Activated naive CD8-positive, alpha-beta T cell treated with anti-CD3 and anti-CD28 coated beads, Interleukin-2, amount 10 ng/mL, durations not matched to agents 7 days and 5 days (primary cell): ENCODE measurements at regions not wholly inside any gene's neighbourhood (a gene's known extent, or its start where the extent isn't known, plus 50 kb on each side); places are given as distances from the start of the nearest gene placed in this dataset.
"Not testable (repeated sequence)": the region's sequence is repeated elsewhere in the genome, so short reads cannot be mapped to it uniquely, and the experiment has no call there.

Source experiments
- ATAC-seq: fragments of 150-1000 bp; cut with Tn5 transposase; one replicate; pipeline ENCODE4 v1.10.0; 2021; ENCODE audit warnings: low read depth, moderate library complexity
- POLR2A ChIA-PET: fragments of 350-600 bp; sonication (Branson Sonifier 250); formaldehyde crosslinking; loops from one replicate; lab custom pipeline; 2021; ENCODE audit warnings: antibody characterized with exemption; lab: Charles Lee
- DNase-seq: peaks from one replicate; pipeline ENCODE4 v3.0.0; 2021
- H3K27ac Mint-ChIP-seq: one replicate; pipeline ENCODE4 v1.8.0; 2022; ENCODE audit warnings: mild to moderate bottlenecking, mixed read lengths
- H3K27me3 Mint-ChIP-seq: one replicate; pipeline ENCODE4 v1.8.0; 2022; ENCODE audit warnings: mild to moderate bottlenecking, moderate library complexity, mixed read lengths
- H3K36me3 Mint-ChIP-seq: one replicate; pipeline ENCODE4 v1.8.0; 2021; ENCODE audit warnings: mild to moderate bottlenecking, mixed read lengths
- H3K4me1 Mint-ChIP-seq: one replicate; pipeline ENCODE4 v1.8.0; 2021; ENCODE audit warnings: mixed read lengths
- H3K4me3 Mint-ChIP-seq: one replicate; pipeline ENCODE4 v1.8.0; 2022; ENCODE audit warnings: mild to moderate bottlenecking, moderate library complexity, mixed read lengths
- H3K9me3 Mint-ChIP-seq: one replicate; pipeline ENCODE4 v1.8.0; 2021; ENCODE audit warnings: mixed read lengths

DNA sequence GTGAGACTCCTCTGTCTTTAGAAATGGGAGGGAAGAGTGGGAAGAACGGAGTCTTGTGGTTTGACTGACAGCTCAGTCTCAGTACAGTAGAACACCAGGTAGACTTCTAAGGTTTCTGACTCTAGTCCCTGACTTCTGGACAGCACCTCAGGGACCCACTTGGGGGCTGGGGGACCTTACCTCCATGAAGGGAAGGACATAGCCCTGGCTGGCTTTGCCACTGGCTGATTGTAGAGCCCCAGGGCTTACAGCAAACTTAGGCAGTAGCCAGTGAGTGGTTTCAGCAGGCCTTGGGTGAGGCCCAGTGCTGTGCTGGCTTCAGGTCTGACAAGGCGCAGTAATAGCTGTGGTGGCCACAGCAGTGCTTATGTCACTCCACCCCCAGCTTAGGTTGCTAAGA lies 290.0 kb upstream of the PRR16 start:
- Mint-ChIP-seq H3K27me3 (no peaks in the 10 kb centered on the region), H3K9me3 (no peaks in the 10 kb centered on the region), H3K4me3 (no peak overlapping the region), H3K27ac (no peak overlapping the region), H3K36me3 (no peaks in the 10 kb centered on the region), H3K4me1 (no peaks in the 10 kb centered on the region)
- POLR2A ChIA-PET, result no interaction called here
- no peak for ATAC-seq
- no peak for DNase-seq

DNA sequence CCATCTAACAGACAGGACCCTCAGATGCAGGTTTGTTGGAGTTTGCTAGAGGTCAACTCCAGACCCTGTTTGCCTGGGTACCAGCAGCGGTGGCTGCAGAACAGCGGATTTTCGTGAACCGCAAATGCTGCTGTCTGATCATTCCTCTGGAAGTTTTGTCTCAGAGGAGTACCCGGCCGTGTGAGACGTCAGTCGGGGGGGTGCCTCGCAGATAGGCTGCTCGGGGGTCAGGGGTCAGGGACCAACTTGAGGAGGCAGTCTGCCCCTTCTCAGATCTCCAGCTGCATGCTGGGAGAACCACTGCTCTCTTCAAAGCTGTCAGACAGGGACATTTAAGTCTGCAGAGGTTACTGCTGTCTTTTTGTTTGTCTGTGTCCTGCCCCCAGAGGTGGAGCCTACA lies 282.9 kb upstream of the PRR16 start:
- DNase-seq, H3K27ac Mint-ChIP-seq, H3K36me3 Mint-ChIP-seq, H3K4me3 Mint-ChIP-seq, POLR2A ChIA-PET, H3K27me3 Mint-ChIP-seq, H3K4me1 Mint-ChIP-seq, ATAC-seq, H3K9me3 Mint-ChIP-seq: not testable (repeated sequence)

DNA sequence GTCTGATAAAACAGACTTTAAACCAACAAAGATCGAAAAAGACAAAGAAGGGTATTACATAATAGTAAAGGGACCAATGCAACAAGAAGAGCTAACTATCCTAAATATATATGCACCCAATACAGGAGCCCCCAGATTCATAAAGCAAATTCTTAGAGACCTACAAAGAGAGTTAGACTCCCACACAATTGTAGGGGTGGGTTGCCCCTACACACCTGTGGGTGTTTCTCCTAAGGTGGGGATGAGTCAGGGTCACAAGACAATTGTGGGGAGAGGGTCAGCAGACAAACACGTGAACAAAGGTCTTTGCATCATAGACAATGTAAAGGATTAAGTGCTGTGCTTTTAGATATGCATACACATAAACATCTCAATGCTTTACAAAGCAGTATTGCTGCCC lies 269.4 kb upstream of the PRR16 start:
- H3K27me3 Mint-ChIP-seq, H3K27ac Mint-ChIP-seq, ATAC-seq, H3K36me3 Mint-ChIP-seq, H3K9me3 Mint-ChIP-seq, POLR2A ChIA-PET, H3K4me3 Mint-ChIP-seq, DNase-seq, H3K4me1 Mint-ChIP-seq: not testable (repeated sequence)

DNA sequence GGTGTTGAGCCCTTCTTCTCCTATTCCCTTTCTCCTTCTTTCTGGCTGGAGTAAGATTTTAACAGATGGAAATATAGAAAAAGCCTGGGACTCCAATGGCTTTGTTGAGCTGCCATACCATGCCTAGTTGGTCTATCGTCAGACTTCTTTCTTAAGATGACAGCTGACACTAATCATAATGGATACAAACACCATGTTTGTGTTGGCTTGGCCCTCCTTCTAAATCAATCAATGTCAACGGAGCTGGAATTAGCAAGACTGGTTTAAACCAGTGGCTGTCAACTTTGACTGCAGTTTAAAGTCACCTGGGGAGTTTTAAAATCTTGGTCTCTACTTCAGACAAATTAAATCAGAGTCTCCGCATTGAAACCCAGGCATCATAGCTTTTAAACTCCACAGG lies 264.5 kb upstream of the PRR16 start:
- H3K27ac Mint-ChIP-seq, result no peak overlapping the region
- DNase-seq (no peak), ATAC-seq (no peak)
- H3K4me1 Mint-ChIP-seq, result no peaks in the 10 kb centered on the region
- POLR2A ChIA-PET, result no interaction called here
- H3K27me3 Mint-ChIP-seq, result no peaks in the 10 kb centered on the region
- peaks cover 2% of the 10 kb centered on the region for H3K9me3 Mint-ChIP-seq
- no peaks in the 10 kb centered on the region for H3K36me3 Mint-ChIP-seq
- H3K4me3 Mint-ChIP-seq, result no peak overlapping the region

DNA sequence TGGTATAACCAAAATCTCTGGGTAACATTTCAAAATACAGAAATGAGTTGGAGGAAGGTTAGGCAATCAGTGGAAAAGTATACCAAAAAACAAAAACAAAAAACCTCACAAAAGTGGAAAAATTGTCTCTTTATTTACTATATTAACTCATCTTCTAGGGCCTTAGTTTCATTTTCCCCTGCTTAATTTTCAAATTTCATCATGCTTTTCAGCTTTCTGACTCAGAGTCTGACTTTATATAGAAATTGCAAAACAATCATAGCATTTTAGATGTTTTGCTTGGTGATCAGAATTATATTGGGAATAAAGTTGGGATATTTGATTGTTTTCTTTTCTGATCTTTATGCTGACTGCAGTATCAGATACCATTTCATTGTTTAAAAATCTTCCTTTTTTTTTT lies 257.0 kb upstream of the PRR16 start:
- H3K4me1 Mint-ChIP-seq, result no peaks in the 10 kb centered on the region
- no peaks in the 10 kb centered on the region for H3K36me3 Mint-ChIP-seq
- no peak for DNase-seq
- no peak overlapping the region for H3K27ac Mint-ChIP-seq
- no peaks in the 10 kb centered on the region for H3K27me3 Mint-ChIP-seq
- POLR2A ChIA-PET, result no interaction called here
- H3K9me3 Mint-ChIP-seq, result no peaks in the 10 kb centered on the region
- ATAC-seq, result no peak
- no peak overlapping the region for H3K4me3 Mint-ChIP-seq

DNA sequence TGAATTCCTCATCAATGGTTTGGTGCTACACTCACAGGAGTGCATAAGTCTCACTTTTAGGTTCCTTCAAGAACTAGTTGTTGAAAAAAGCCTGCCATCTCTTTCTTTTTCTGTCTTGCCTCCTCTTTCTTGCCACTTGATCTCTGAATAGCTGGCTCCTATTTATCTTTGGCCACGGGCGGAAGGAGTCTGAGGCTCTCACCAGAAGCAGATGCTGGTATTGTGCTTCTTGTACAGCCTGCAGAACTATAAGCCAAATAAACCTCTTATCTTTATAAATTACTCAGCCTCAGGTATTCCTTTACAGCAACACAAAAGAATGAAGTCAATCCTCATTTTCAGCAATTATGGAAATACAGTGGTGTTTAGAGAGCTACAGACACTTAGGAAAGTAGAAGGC lies 247.1 kb upstream of the PRR16 start:
- POLR2A ChIA-PET, result no interaction called here
- DNase-seq (no peak), ATAC-seq (no peak)
- Mint-ChIP-seq H3K4me1 (no peaks in the 10 kb centered on the region), H3K27me3 (no peaks in the 10 kb centered on the region), H3K36me3 (no peaks in the 10 kb centered on the region), H3K27ac (no peak overlapping the region), H3K4me3 (no peak overlapping the region), H3K9me3 (peaks cover 2% of the 10 kb centered on the region)

DNA sequence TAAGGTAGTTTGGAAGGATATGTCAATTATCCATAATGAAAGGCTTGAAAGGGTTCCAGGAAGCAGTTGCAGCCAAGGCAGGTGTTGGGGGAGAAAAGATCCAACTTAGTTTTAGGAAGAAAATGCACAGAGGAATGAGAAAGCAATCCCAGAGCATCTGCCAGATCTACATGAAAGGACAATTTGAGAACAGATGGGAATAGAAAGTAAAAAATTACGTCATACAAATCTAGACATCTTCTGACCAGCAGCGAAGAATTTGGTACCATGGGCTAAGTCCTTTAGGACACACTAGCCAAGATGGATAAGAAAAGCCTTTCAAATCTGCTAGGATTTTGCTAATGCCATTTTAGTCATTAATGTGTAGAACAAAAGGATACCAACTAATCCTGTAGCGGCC lies 244.1 kb upstream of the PRR16 start:
- Mint-ChIP-seq H3K27me3 (no peaks in the 10 kb centered on the region), H3K4me3 (no peak overlapping the region), H3K4me1 (no peaks in the 10 kb centered on the region), H3K27ac (no peak overlapping the region), H3K36me3 (no peaks in the 10 kb centered on the region), H3K9me3 (no peaks in the 10 kb centered on the region)
- POLR2A ChIA-PET, result no interaction called here
- no peak for DNase-seq
- no peak for ATAC-seq

DNA sequence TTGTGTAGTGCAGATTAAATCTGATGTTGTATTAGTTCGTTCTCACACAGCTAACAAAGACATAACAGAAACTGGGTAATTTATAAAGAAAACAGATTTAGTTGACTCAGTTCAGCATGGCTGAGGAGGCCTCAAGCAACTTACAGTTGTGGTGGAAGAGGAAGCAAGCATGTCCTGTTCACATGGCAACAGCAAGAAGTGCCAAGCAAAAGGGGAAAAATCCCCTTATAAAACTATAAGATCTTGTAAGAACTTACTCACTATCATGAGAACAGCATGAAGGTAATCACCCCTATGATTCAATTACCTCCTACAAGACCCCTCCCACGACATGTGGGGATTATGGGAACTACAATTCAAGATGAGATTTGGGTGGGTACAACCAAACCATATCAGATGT lies 238.6 kb upstream of the PRR16 start:
- Mint-ChIP-seq H3K4me3 (no peak overlapping the region), H3K9me3 (no peaks in the 10 kb centered on the region), H3K27ac (no peak overlapping the region), H3K4me1 (no peaks in the 10 kb centered on the region), H3K27me3 (no peaks in the 10 kb centered on the region), H3K36me3 (no peaks in the 10 kb centered on the region)
- DNase-seq (no peak), ATAC-seq (no peak)
- POLR2A ChIA-PET, result no interaction called here

DNA sequence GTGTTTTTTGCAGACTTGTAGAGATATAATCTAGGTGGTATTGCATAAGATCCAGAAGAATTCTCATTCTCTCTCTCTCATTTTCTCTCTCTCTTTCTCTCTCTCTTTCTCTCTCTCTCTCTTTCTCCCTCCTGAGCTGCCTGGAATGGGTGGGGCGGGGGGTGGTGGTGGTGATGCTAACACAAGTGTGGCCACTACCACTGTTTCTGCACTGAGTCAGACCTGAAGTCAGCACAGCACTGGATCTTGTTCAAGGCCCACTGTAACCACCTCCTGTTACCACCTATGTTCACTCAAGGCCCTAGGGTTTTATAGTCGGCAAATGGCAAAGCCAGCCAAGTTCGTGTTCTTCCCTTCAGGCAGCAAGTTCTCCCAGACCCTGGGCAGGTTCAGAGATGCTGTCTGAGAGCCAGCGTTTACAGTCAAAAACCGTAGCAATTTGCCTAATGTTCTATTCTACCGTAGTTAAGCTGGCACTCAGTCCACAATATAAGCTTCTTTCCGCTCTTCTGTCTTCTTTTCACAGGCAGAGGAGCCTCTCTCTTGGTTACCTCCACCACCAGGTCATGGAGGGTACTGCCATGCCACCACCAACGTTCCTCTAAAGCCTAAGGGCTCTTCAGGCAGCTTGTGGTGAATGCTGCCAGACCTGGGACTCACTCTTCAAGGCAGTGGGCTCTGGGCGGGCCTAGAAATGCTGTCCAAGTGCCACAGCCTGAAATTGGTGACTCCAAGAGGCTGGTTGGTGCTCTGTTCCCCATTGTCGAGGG lies 235.7 kb upstream of the PRR16 start:
- no peak overlapping the region for H3K27ac Mint-ChIP-seq
- DNase-seq (no peak), ATAC-seq (no peak)
- H3K36me3 Mint-ChIP-seq, result no peaks in the 10 kb centered on the region
- no peaks in the 10 kb centered on the region for H3K9me3 Mint-ChIP-seq
- no peaks in the 10 kb centered on the region for H3K4me1 Mint-ChIP-seq
- no peak overlapping the region for H3K4me3 Mint-ChIP-seq
- POLR2A ChIA-PET, result no interaction called here
- H3K27me3 Mint-ChIP-seq, result no peaks in the 10 kb centered on the region

DNA sequence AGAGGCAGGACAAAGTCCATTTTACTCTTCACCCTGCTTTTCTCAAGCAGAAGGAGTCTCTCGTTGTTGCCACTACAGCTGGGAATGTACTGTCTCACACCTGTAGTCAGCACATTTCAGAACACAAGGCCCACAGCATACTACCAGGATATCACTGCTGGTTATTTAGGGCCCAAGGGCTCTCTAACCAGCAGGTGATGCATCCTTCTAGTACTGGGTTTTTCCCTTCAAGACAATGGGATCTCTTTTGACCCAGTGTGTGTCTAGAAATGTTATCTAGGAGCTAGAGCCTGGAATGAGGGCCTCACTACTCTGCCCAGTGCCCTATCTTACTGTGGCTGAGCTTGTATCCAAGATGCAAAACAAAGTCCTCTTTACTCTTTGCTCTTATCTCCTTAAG lies 235.1 kb upstream of the PRR16 start:
- H3K4me3 Mint-ChIP-seq, result no peak overlapping the region

DNA sequence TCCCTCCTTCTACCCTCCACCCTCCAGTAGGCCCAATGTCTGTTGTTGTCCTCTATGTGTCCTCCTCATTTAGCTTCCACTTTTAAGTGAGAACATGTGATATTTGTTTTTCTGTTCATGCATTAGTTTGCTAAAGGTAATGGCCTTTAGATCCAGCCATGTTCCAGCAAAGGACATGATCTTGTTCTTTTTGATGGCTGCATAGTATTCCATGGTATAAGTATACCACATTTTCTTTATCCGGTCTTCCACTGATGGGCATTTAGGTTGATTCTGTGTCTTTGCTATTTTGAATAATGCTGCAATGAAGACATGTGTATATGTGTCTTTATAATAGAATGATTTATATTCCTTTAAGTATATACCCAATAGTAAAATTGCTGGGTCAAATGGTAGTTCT lies 232.5 kb upstream of the PRR16 start:
- Mint-ChIP-seq H3K4me3 (no peak overlapping the region), H3K9me3 (peaks cover 1% of the 10 kb centered on the region), H3K27ac (no peak overlapping the region), H3K36me3 (no peaks in the 10 kb centered on the region), H3K4me1 (no peaks in the 10 kb centered on the region), H3K27me3 (no peaks in the 10 kb centered on the region)
- DNase-seq, result no peak
- POLR2A ChIA-PET, result no interaction called here
- ATAC-seq, result no peak

More for the DNA sequence above, 235.1 kb upstream of the PRR16 start:
- Mint-ChIP-seq H3K27ac (no peak overlapping the region), H3K9me3 (no peaks in the 10 kb centered on the region), H3K27me3 (no peaks in the 10 kb centered on the region), H3K36me3 (no peaks in the 10 kb centered on the region), H3K4me1 (no peaks in the 10 kb centered on the region)
- POLR2A ChIA-PET, result no interaction called here
- no peak for DNase-seq
- ATAC-seq, result no peak

DNA sequence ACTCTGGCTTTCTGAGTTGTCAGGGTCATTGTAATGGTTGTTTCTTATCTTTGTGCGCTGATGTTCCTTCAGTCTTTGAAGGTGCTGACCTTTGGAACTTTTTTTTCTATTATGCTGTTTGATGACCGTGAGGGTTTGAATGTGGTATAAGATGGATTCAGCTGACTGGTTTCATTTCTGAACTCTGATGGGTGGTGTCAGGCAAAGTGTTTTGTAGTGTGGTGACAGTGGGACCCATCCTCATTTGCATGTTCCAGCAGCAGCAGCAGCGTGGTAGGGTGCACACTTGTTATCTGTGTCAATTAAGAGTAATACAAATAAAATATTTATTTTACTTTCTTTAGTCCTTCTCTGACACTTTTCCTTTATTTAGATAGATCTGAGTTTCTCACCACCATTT lies 227.7 kb upstream of the PRR16 start:
- DNase-seq, result no peak
- Mint-ChIP-seq H3K36me3 (no peaks in the 10 kb centered on the region), H3K27ac (no peak overlapping the region), H3K4me1 (no peaks in the 10 kb centered on the region), H3K27me3 (no peaks in the 10 kb centered on the region), H3K9me3 (peaks cover 3% of the 10 kb centered on the region), H3K4me3 (no peak overlapping the region)
- POLR2A ChIA-PET, result no interaction called here
- no peak for ATAC-seq

DNA sequence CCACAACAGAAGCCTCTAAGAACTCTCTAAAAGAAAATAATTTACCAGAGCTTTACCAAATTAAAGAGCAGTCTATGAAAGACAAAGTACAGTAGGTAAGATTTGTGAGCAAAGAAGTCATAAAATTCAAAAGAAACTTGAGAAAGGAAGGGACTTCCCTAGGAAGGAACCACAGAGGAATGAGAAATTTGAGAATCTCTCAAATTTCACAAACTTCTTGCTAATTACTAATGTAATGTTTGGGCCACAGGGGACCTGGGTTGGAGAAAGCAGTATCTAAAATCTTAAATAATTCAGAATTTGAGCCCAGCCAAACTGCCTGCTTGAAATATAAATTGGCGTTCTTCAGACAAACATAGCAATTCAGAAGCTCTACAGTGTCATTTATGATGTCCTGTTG lies 225.0 kb upstream of the PRR16 start:
- DNase-seq, result no peak
- POLR2A ChIA-PET, result no interaction called here
- H3K4me3 Mint-ChIP-seq, result no peak overlapping the region
- H3K27ac Mint-ChIP-seq, result no peak overlapping the region
- H3K4me1 Mint-ChIP-seq, result no peaks in the 10 kb centered on the region
- no peaks in the 10 kb centered on the region for H3K27me3 Mint-ChIP-seq
- H3K36me3 Mint-ChIP-seq, result no peaks in the 10 kb centered on the region
- peaks cover 3% of the 10 kb centered on the region for H3K9me3 Mint-ChIP-seq
- ATAC-seq, result no peak

DNA sequence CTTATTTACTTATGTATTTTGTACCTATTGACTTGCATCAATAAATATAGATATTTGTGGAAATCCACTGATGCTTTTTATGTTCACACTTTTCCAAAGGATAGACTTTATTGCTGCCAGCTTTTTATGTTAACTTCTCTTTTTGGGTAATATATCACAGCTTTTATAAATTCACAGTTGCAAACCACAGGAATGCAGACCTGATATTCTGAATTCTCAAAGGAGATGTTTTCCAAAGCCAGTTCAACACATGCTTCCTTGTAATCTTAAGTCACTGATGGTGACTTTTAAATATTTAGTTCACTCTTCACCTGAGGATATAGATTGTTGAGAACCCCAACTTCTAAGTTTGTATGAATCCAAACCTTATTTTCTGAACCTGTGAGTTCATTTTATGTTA lies 223.4 kb upstream of the PRR16 start:
- no peaks in the 10 kb centered on the region for H3K36me3 Mint-ChIP-seq
- no peak overlapping the region for H3K27ac Mint-ChIP-seq
- H3K27me3 Mint-ChIP-seq, result no peaks in the 10 kb centered on the region
- H3K4me3 Mint-ChIP-seq, result no peak overlapping the region
- H3K4me1 Mint-ChIP-seq, result no peaks in the 10 kb centered on the region
- DNase-seq (no peak), ATAC-seq (no peak)
- peaks cover 3% of the 10 kb centered on the region for H3K9me3 Mint-ChIP-seq
- POLR2A ChIA-PET, result no interaction called here

DNA sequence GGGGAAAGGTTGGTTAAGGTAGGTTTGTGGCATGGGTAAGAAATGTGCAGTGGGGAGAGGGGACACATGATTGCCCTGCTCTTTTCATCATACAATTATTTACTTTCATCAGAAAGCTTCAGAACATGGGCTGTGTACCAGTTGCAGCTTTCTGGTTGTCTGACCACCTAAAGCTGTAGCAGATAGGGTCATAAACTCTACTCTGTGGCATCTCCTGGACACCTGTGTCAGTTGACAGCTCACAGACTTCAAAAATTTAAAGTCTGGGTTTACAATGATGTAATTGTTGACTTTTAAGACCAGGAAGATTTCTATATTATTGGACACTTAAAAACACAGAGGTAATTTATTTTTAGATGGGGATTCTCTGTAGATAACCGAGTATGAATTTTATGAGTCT lies 222.7 kb upstream of the PRR16 start:
- H3K4me3 Mint-ChIP-seq, result no peak overlapping the region
- no peaks in the 10 kb centered on the region for H3K4me1 Mint-ChIP-seq
- DNase-seq (no peak), ATAC-seq (no peak)
- H3K36me3 Mint-ChIP-seq, result no peaks in the 10 kb centered on the region
- peaks cover 2% of the 10 kb centered on the region for H3K9me3 Mint-ChIP-seq
- POLR2A ChIA-PET, result no interaction called here
- H3K27ac Mint-ChIP-seq, result no peak overlapping the region
- no peaks in the 10 kb centered on the region for H3K27me3 Mint-ChIP-seq
